SKM-1 treated with dmso at 0.1 percent for 144 hours (cell line): ENCODE measurements at regions not wholly inside any gene's neighbourhood (a gene's known extent, or its start where the extent isn't known, plus 50 kb on each side); places are given as distances from the start of the nearest gene placed in this dataset.

ENCODE experiments used
- DNase-seq: peaks from one replicate; lab custom pipeline; 2025; ENCODE audit not compliant: unreplicated experiment; lab: John Stamatoyannopoulos, UW

- no peak for DNase-seq
Observed at GRCh38 chr4:164373021-164373420, 380.9 kb upstream of the SMIM31 start.

- no peak for DNase-seq
Observed at GRCh38 chr4:164377277-164377676, 376.7 kb upstream of the SMIM31 start.

- no peak for DNase-seq
Observed at GRCh38 chr4:164378361-164378760, 375.6 kb upstream of the SMIM31 start.

GRCh38 chr4:164379694-164380093 is 374.2 kb upstream of the SMIM31 start:
- no peak for DNase-seq

- DNase-seq, result no peak
Observed at GRCh38 chr4:164381859-164382258, 372.1 kb upstream of the SMIM31 start.

- no peak for DNase-seq
Observed at GRCh38 chr4:164383058-164383357, 370.9 kb upstream of the SMIM31 start.

GRCh38 chr4:164383358-164384220 is 370.3 kb upstream of the SMIM31 start:
- DNase-seq, result no peak

- no peak for DNase-seq
Observed at GRCh38 chr4:164384416-164384815, 369.5 kb upstream of the SMIM31 start.

- DNase-seq, result no peak
Observed at GRCh38 chr4:164396439-164396838, 357.5 kb upstream of the SMIM31 start.

GRCh38 chr4:164402554-164402953 is 351.4 kb upstream of the SMIM31 start:
- no peak for DNase-seq

GRCh38 chr4:164405774-164406173 is 348.2 kb upstream of the SMIM31 start:
- DNase-seq, result no peak

- DNase-seq, result no peak
Observed at GRCh38 chr4:164408831-164409230, 345.1 kb upstream of the SMIM31 start.

- no peak for DNase-seq
Observed at GRCh38 chr4:164410401-164410800, 343.5 kb upstream of the SMIM31 start.

- DNase-seq, result no peak
Observed at GRCh38 chr4:164412246-164412645, 341.7 kb upstream of the SMIM31 start.

- no peak for DNase-seq
Observed at GRCh38 chr4:164413743-164414142, 340.2 kb upstream of the SMIM31 start.

- DNase-seq, result no peak
Observed at GRCh38 chr4:164423819-164424218, 330.1 kb upstream of the SMIM31 start.

GRCh38 chr4:164424846-164425245 is 329.1 kb upstream of the SMIM31 start:
- no peak for DNase-seq

GRCh38 chr4:164428561-164428960 is 325.4 kb upstream of the SMIM31 start:
- DNase-seq, result no peak

GRCh38 chr4:164438321-164438720 is 315.6 kb upstream of the SMIM31 start:
- DNase-seq, result no peak

GRCh38 chr4:164439037-164439436 is 314.9 kb upstream of the SMIM31 start:
- no peak for DNase-seq

- DNase-seq, result no peak
Observed at GRCh38 chr4:164440199-164440598, 313.7 kb upstream of the SMIM31 start.

GRCh38 chr4:164441109-164441508 is 312.8 kb upstream of the SMIM31 start:
- no peak for DNase-seq

GRCh38 chr4:164442180-164442579 is 311.8 kb upstream of the SMIM31 start:
- DNase-seq, result no peak
